ENCODE measurements at regions not wholly inside any gene's neighbourhood (a gene's known extent, or its start where the extent isn't known, plus 50 kb on each side); places are given as distances from the start of the nearest gene placed in this dataset.

GRCh38 chr4:85154591-85154990 is 188.1 kb upstream of the WDFY3 start:
- TF ChIP-seq CTCF (IDR thresholded peaks at IDR 0.05; ENCODE audit: insufficient read depth, low read length, poor library complexity, severe bottlenecking): no peak
- TF ChIP-seq EZH2phosphoT487 (conservative IDR thresholded peaks at IDR 0.05; ENCODE audit: low read length): no peak

All from SU-DHL-6 (cell line).